Ishikawa (cell line): ENCODE measurements at regions not wholly inside any gene's neighbourhood (a gene's known extent, or its start where the extent isn't known, plus 50 kb on each side); places are given as distances from the start of the nearest gene placed in this dataset.

Experiments
- CEBPB ChIP-seq: IDR thresholded peaks from 2 replicates; pipeline ENCODE4 v1.6.1; 2012
- CREB1 ChIP-seq: IDR thresholded peaks from 2 replicates; pipeline ENCODE4 v1.6.1; 2012; ENCODE audit warnings: low read depth
- EGR1 ChIP-seq: IDR thresholded peaks from 2 replicates; pipeline ENCODE4 v1.6.1; 2012
- EP300 ChIP-seq: IDR thresholded peaks from 2 replicates; pipeline ENCODE4 v1.6.1; 2012; ENCODE audit warnings: borderline replicate concordance
- FOXM1 ChIP-seq: IDR thresholded peaks from 2 replicates; pipeline ENCODE4 v1.6.1; 2012; ENCODE audit warnings: low read depth, borderline replicate concordance
- NFIC ChIP-seq: IDR thresholded peaks from 2 replicates; pipeline ENCODE4 v1.6.1; 2012
- RAD21 ChIP-seq: IDR thresholded peaks from 2 replicates; pipeline ENCODE4 v1.6.1; 2012; ENCODE audit warnings: low read depth
- TAF1 ChIP-seq: IDR thresholded peaks from 2 replicates; pipeline ENCODE4 v1.6.1; 2012; ENCODE audit warnings: low read depth, mild to moderate bottlenecking
- TCF12 ChIP-seq: IDR thresholded peaks from 2 replicates; pipeline ENCODE4 v1.6.1; 2012; ENCODE audit warnings: low read depth
- TEAD4 ChIP-seq: IDR thresholded peaks from 2 replicates; pipeline ENCODE4 v1.6.1; 2012
- YY1 ChIP-seq: IDR thresholded peaks from 2 replicates; pipeline ENCODE4 v1.6.1; 2012; ENCODE audit warnings: low read depth
- ZBTB7A ChIP-seq: IDR thresholded peaks from 2 replicates; pipeline ENCODE4 v1.6.1; 2012; ENCODE audit warnings: low read depth
- TF ChIP-seq, protein P1 (sequence below): IDR thresholded peaks from 2 replicates; pipeline ENCODE4 v1.6.1; 2012; ENCODE audit warnings: low read depth, mild to moderate bottlenecking
- TF ChIP-seq, protein P2 (sequence below): IDR thresholded peaks from 2 replicates; pipeline ENCODE4 v1.6.1; 2012
- TF ChIP-seq, protein P3 (sequence below): IDR thresholded peaks from 2 replicates; pipeline ENCODE4 v1.6.1; 2012

DNA sequence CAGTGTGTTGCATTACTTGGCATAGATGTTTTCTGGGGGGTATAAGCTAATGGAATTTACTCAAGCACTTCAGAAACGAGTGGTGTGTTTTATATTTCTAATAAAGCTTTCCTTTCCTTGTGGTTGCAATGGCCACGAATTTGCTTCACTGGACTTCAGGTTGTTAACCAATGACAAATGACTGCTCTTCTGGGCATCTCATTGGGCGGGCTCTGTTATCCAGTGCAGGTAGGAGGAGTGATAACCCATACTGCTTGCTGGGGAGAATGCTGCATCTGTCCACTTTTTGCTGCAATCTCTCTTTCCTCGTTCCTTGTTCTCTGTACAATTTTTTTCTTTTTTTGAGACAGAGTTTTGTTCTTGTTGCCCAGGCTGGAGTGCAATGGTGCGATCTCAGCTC is 80.0 kb upstream of the RPH3A start:
- TF ChIP-seq CEBPB = no peak
- TF ChIP-seq EP300 = no peak
- no peak for TF ChIP-seq CREB1
- TF ChIP-seq, protein P1, sequence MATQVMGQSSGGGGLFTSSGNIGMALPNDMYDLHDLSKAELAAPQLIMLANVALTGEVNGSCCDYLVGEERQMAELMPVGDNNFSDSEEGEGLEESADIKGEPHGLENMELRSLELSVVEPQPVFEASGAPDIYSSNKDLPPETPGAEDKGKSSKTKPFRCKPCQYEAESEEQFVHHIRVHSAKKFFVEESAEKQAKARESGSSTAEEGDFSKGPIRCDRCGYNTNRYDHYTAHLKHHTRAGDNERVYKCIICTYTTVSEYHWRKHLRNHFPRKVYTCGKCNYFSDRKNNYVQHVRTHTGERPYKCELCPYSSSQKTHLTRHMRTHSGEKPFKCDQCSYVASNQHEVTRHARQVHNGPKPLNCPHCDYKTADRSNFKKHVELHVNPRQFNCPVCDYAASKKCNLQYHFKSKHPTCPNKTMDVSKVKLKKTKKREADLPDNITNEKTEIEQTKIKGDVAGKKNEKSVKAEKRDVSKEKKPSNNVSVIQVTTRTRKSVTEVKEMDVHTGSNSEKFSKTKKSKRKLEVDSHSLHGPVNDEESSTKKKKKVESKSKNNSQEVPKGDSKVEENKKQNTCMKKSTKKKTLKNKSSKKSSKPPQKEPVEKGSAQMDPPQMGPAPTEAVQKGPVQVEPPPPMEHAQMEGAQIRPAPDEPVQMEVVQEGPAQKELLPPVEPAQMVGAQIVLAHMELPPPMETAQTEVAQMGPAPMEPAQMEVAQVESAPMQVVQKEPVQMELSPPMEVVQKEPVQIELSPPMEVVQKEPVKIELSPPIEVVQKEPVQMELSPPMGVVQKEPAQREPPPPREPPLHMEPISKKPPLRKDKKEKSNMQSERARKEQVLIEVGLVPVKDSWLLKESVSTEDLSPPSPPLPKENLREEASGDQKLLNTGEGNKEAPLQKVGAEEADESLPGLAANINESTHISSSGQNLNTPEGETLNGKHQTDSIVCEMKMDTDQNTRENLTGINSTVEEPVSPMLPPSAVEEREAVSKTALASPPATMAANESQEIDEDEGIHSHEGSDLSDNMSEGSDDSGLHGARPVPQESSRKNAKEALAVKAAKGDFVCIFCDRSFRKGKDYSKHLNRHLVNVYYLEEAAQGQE = no peak
- no peak for TF ChIP-seq TAF1
- TF ChIP-seq FOXM1 = no peak
- TF ChIP-seq RAD21 = no peak
- TF ChIP-seq, protein P2, sequence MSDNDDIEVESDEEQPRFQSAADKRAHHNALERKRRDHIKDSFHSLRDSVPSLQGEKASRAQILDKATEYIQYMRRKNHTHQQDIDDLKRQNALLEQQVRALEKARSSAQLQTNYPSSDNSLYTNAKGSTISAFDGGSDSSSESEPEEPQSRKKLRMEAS = no peak
- TF ChIP-seq, protein P3, sequence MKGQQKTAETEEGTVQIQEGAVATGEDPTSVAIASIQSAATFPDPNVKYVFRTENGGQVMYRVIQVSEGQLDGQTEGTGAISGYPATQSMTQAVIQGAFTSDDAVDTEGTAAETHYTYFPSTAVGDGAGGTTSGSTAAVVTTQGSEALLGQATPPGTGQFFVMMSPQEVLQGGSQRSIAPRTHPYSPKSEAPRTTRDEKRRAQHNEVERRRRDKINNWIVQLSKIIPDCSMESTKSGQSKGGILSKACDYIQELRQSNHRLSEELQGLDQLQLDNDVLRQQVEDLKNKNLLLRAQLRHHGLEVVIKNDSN = no peak
- TF ChIP-seq NFIC = no peak
- no peak for TF ChIP-seq TEAD4
- TF ChIP-seq EGR1 = no peak
- TF ChIP-seq ZBTB7A = no peak
- TF ChIP-seq TCF12 = no peak
- no peak for TF ChIP-seq YY1

DNA sequence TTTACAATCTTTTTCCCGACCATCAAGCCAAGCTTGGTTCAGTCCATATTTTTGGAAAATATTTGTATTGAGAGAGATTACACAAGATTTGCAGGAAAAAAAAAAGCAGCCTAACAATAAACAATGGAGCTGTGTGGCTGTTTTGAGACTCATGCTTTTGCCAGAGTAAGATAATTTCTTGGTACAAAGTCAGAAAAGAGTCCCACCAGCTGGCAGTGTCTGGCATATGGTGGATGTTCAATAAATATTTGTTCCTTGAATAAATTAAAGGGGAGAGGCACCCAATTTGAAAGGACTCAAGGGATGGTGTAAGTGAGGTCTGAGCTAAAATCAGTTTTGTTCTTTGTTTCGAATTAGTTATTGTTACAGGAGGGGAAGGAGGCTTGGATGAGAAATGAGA is 78.1 kb upstream of the RPH3A start:
- TF ChIP-seq FOXM1 (no peak), NFIC (no peak), CREB1 (no peak), EP300 (no peak), TCF12 (no peak), ZBTB7A (no peak), TAF1 (no peak), YY1 (no peak), CEBPB (no peak), RAD21 (no peak), EGR1 (no peak), TEAD4 (no peak)
- TF ChIP-seq, protein P3 = no peak
- TF ChIP-seq, protein P1 = no peak
- TF ChIP-seq, protein P2 = no peak

DNA sequence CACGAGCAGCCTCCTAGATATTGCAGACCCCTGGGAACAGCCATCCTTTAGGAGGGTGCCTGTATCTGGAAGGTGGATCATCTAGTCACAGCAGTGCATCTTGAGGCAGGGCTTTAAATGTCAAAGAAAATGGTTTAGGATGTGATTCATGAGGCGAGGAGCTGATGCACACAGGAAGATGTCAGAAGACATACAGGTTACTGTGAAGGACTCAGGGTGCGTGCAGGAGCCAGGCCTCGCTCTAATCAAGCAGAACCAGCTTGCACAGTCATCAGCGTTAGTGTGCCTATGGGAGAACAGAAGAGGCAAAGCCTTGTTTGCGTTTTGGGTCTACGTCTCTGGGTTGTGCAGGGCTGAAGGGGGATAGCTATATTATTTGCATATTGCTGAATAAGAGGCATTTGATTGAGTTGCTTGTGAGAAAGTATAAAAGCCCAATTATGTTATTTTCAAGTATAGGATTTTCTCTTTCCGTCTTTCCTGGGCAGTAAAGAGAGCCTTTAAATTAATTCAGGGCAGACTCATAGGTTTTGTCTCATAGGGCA is 77.3 kb upstream of the RPH3A start:
- TF ChIP-seq, protein P3 = no peak
- TF ChIP-seq FOXM1 = no peak
- TF ChIP-seq, protein P2 = no peak
- no peak for TF ChIP-seq CEBPB

DNA sequence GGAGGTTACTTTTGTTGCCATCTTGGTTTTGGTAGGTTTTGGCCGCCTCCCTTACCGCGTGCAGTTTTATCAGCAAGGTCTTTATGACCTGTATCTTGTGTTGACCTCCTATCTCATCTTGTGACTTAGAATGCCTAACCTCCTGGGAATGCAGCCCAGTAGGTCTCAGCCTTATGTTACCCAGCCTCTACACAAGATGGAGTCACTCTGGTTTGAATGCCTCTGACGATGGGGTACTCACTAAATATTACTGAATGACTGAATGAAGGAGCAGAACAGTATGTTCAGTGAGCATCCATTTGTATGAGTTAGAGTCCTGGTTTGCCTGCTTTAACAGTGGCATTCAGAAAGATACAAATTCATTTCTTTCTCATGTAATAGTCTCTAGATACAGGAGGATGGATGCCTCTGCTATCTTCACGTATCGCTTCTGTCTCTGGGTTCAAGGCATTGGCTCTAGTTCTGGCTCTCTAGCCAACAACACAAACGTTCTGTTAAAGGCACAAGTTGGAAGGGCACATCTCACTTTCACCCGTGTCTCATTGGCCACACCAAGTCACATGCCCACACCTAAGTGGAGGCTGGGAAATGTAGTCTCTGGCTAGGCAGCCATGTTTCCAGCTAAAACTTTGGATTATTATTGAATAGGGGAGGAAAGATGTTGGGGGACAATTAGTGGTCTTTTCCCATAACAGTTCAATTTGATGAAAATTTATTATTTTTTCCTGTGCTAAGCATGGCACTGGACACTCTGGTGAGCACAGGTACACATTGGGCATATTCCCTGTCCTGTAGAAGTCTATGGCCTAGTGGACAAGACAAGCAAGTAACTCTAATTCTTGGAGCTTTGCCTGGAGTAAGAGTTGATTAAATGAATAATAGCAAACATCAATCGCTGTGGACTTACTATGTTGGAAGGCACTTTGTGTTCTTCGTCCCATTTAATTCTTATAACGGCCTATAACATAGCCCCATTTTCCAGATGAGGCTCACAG is 75.2 kb upstream of the RPH3A start:
- TF ChIP-seq, protein P1 = no peak
- TF ChIP-seq, protein P3 = peak; percentile 96
- no peak for TF ChIP-seq TAF1
- no peak for TF ChIP-seq CEBPB
- no peak for TF ChIP-seq EGR1
- no peak for TF ChIP-seq TCF12
- TF ChIP-seq ZBTB7A = no peak
- TF ChIP-seq EP300 = no peak
- no peak for TF ChIP-seq NFIC
- no peak for TF ChIP-seq TEAD4
- TF ChIP-seq YY1 = peak; percentile 90
- no peak for TF ChIP-seq CREB1
- TF ChIP-seq, protein P2 = no peak
- TF ChIP-seq FOXM1 = no peak
- no peak for TF ChIP-seq RAD21
